ENCODE measurements at regions not wholly inside any gene's neighbourhood (a gene's known extent, or its start where the extent isn't known, plus 50 kb on each side); places are given as distances from the start of the nearest gene placed in this dataset.

DNA sequence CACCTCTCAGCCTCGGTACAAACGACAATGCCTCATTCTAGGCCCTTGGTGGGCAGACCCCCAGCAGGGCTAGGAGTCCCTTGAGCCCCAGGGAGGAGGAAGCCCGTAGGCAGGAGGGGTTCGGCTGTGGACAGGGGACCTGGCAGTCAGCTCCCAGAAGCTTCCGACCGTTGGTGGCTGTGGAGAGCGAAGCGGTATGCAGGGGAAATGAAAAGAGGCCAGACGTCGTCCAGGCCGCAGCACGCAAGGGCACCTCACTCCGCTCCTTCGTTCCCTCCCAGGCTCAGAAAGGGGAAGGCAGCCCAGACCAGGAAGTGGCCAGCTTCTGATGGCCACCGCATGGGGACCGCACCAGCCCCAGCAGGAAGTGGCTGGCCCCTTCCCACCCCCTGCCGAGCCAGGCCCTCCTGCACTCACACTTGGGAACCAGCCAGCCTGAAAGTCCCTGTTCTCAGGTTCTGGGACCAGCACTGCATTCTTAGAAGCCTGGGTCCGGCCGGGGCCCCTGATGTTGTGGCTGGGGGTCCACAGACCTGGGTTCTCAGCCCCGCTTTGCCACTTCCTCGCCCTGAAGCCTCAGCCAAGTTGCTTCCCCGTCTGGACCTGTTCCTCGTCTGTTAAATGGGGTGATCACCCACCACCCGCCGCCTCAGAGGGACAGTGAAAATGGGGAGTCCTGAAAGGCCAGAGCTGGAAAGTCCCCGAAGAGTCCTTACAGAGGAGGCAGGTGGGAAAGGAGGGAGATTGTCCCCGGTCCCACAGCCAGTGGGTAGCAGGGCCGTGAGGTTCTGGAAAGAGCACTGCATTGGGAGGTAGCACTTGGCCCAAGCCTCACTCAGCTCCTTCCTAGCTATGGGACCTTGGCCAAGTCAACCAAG is 104.0 kb upstream of the RUNX3 start:
- TF ChIP-seq, protein P1, sequence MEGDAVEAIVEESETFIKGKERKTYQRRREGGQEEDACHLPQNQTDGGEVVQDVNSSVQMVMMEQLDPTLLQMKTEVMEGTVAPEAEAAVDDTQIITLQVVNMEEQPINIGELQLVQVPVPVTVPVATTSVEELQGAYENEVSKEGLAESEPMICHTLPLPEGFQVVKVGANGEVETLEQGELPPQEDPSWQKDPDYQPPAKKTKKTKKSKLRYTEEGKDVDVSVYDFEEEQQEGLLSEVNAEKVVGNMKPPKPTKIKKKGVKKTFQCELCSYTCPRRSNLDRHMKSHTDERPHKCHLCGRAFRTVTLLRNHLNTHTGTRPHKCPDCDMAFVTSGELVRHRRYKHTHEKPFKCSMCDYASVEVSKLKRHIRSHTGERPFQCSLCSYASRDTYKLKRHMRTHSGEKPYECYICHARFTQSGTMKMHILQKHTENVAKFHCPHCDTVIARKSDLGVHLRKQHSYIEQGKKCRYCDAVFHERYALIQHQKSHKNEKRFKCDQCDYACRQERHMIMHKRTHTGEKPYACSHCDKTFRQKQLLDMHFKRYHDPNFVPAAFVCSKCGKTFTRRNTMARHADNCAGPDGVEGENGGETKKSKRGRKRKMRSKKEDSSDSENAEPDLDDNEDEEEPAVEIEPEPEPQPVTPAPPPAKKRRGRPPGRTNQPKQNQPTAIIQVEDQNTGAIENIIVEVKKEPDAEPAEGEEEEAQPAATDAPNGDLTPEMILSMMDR (IDR thresholded peaks at IDR 0.05; ENCODE audit: borderline replicate concordance, insufficient read depth, low read depth, low read length), result no peak
- H3K4me3 ChIP-seq (ENCODE audit: low read depth, low read length), result peak overlapping the region; percentile 58

DNA sequence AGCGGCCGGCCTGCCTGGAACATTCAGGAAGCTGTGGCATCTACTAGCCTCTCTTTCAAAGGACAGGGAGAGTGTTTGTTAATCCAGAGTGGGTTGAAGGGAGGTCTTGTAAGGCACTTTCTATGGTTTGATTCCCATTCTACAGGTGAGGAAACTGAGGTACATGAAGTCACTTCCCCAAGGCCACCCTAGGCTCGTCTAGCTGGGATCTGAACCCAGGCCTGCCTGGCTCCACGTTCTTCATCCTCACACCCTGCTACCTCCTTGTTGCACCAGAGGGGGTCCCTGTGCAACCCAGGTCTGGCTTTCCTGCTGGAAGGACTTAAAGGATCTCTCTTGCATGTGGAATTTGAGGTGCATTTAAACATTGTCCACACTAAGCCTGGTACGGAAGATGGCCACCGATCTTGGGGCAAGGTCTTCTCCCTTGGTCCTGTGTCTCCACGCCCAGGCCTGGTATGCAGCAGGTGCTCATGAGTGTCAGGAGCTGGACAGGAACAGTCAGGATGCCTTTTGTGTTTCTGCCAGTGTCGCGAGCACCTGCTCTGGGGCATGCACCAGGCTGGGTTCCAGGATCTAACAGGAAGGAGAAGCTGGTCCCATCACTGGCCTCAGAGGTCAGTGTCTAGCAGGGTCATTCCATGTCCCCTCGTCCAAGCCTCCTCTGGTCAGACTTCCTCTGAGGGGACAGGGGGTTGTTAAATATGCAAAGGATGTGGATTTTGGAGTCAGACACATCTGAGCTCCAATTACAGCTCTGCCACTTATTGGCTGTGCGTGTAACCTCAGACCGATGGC is 103.2 kb upstream of the RUNX3 start:
- H3K4me3 ChIP-seq (ENCODE audit: low read depth, low read length), result peak overlapping the region; percentile 58
- TF ChIP-seq, protein P1 (IDR thresholded peaks at IDR 0.05; ENCODE audit: borderline replicate concordance, insufficient read depth, low read depth, low read length), result 0 out of 2 replicates have a peak, but pooled peaks have one; percentile 0

DNA sequence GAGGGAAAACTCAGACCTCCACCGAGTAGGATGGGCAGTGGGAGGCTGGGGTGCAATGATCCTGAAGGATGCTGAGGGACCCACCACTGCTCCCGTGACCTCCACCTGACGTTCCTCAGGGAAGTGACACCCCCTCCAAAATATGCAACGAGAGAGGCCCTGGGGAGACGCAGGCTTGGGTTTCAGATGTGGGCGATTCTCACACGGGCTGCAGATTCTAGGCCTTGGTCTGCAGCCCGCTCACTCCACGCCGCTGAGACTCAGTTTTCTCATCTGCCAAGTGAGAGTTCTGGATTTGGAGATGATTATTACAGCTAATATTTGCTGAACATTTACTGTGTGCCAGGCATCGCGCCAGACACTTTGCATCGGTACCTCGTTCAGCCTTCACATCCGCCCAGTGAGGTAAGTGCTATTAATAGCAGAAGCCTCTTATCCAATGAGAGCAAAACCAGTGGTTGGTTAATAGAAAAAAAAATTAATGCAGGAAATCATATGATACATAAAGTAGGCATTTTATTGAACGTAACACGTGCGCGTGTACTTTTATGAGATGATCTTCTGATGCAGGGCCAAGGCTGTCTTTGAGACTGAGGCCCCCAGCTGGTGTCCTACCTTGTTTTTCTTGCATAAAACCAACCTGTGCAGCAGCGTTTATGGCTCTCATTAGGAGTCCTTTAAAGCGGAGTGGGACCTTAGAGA is 102.0 kb upstream of the RUNX3 start:
- TF ChIP-seq, protein P1 (IDR thresholded peaks at IDR 0.05; ENCODE audit: borderline replicate concordance, insufficient read depth, low read depth, low read length), result no peak

DNA sequence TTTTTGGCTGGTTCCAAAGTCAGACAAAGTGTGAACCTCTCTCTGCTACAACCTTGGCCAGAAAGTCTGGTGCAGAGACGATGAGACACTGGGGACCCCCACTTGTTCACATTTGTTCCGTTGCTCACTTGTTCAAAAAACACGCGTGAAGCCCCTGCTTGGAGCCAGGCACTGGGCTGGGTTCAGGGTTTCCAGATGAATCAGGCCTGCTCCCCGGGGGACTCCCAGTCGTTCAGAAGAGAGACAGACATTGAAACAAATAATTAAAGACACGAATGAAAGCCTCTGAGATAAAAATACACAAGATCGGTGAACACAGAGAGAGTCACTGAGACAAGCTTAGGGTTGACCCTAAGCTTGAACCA is 101.5 kb upstream of the RUNX3 start:
- TF ChIP-seq, protein P1 (IDR thresholded peaks at IDR 0.05; ENCODE audit: borderline replicate concordance, insufficient read depth, low read depth, low read length), result no peak
- peak overlapping the region; percentile 38 for H3K4me3 ChIP-seq (ENCODE audit: low read depth, low read length)

More for the DNA sequence above, 102.0 kb upstream of the RUNX3 start:
- H3K4me3 ChIP-seq (ENCODE audit: low read depth, low read length), result peak overlapping the region; percentile 58

DNA sequence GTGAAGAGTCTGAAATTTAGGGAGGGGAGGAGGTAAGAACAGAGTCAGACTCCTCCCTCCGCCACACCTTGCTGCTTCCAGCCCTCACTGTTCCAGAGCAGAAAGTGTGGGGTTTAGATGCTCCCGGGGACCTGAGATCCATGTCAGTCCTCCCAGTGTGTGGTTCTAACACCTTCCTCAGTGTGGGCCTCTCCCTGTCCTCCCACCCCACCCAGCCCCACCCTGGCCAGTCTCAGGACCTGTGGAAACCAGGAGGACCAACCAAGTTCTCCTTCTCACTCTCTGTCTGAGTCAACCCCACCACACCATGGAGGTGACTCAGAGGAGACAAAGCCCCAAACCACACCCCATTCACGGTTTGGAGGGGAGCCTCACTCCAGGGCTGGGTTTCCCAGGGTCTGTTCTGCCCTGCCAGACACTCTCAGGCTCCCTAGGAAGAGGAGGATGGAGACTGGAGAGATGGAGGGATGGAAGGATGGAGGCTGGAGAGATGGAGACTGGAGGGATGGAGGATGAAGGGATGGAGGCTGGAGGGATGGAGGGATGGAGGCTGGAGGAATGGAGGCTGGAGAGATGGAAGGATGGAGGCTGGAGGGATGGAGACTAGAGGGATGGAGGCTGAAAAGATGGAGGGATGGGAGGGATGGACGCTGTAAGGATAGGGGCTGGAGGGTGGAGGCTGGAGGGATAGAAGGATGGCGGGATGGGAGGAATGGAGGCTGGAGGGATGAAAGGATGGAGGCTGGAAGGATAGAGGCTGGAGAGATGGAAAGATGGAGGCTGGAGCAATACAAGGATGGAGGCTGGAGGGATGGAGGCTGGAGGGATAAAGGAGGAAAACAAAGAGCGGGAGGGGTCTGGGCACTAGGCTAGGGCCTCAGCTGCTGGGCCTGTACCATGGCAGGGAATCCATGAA is 100.9 kb upstream of the RUNX3 start:
- TF ChIP-seq, protein P1 (IDR thresholded peaks at IDR 0.05; ENCODE audit: borderline replicate concordance, insufficient read depth, low read depth, low read length), result no peak
- peak overlapping the region; percentile 38 for H3K4me3 ChIP-seq (ENCODE audit: low read depth, low read length)

DNA sequence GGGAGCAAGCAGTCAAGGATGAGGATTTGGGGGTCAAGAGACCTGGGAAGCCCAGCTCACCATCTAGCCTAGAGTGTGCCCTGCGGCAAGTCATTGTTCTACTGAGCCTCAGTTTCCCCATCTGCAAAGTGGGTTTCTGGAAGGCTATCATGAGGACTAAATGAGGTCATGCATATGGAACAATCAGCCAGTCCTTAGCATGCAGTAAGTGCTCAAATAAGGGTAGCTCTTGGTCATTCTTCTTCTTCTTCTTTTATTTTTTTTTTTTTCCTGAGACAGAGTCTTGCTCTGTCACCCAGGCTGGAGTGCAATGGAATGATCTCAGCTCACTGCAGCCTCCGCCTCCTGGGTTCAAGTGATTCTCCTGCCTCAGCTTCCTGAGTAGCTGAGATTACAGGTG is 99.9 kb upstream of the RUNX3 start:
- TF ChIP-seq, protein P1 (IDR thresholded peaks at IDR 0.05; ENCODE audit: borderline replicate concordance, insufficient read depth, low read depth, low read length), result no peak
- no peak overlapping the region for H3K4me3 ChIP-seq (ENCODE audit: low read depth, low read length)

Measured in GM12875 (cell line).